B cell (primary cell): ENCODE measurements at regions not wholly inside any gene's neighbourhood (a gene's known extent, or its start where the extent isn't known, plus 50 kb on each side); places are given as distances from the start of the nearest gene placed in this dataset.

Source experiments
- CTCF ChIP-seq: fragments of 200-600 bp; IDR thresholded peaks from one replicate; pipeline ENCODE4 v1.8.0; 2022; ENCODE audit warnings: antibody characterized with exemption, mild to moderate bottlenecking
- EZH2 ChIP-seq: IDR thresholded peaks from 2 replicates; pipeline ENCODE4 v1.6.1; 2012; ENCODE audit warnings: borderline replicate concordance, low read depth, mild to moderate bottlenecking, moderate library complexity, low read length; ENCODE audit not compliant: insufficient read depth, poor library complexity, severe bottlenecking

GRCh38 chr13:89822467-89822866, 1525.0 kb upstream of the MIR17HG start:
- TF ChIP-seq CTCF (no peak), EZH2 (no peak)
